Stimulated activated CD4-positive, alpha-beta T cell treated with anti-CD3 and anti-CD28 coated beads, Interleukin-1b, Interleukin-23, amount 100 ng/mL, for 24 hours (primary cell): ENCODE measurements at regions not wholly inside any gene's neighbourhood (a gene's known extent, or its start where the extent isn't known, plus 50 kb on each side); places are given as distances from the start of the nearest gene placed in this dataset.

ENCODE experiments used
- DNase-seq, 4 experiments: peaks; one replicate each; pipeline ENCODE4 v3.0.0-alpha.2; 2020; ENCODE audit warnings: low read depth in 4 of 4, low spot score in 1 of 4

- no peak for DNase-seq
Observed at GRCh38 chr1:82264802-82265201, 464.1 kb downstream of the ADGRL2 start.

GRCh38 chr1:82263396-82263795, 462.7 kb downstream of the ADGRL2 start:
- DNase-seq = no peak

- DNase-seq = no peak
Observed at GRCh38 chr1:82260666-82261065, 459.9 kb downstream of the ADGRL2 start.

- no peak for DNase-seq
Observed at GRCh38 chr1:82260051-82260450, 459.3 kb downstream of the ADGRL2 start.

- DNase-seq = no peak
Observed at GRCh38 chr1:82258887-82259286, 458.2 kb downstream of the ADGRL2 start.

- no peak for DNase-seq
Observed at GRCh38 chr1:82246050-82246449, 445.3 kb downstream of the ADGRL2 start.

- DNase-seq = no peak
Observed at GRCh38 chr1:82245345-82246014, 444.7 kb downstream of the ADGRL2 start.

- DNase-seq = no peak
Observed at GRCh38 chr1:82240571-82240970, 439.8 kb downstream of the ADGRL2 start.

GRCh38 chr1:82230667-82231066, 429.9 kb downstream of the ADGRL2 start:
- no peak for DNase-seq

GRCh38 chr1:82227306-82228095, 426.8 kb downstream of the ADGRL2 start:
- DNase-seq = no peak

- DNase-seq = no peak
Observed at GRCh38 chr1:82226186-82226505, 425.4 kb downstream of the ADGRL2 start.

- no peak for DNase-seq
Observed at GRCh38 chr1:82225421-82226185, 424.9 kb downstream of the ADGRL2 start.

- DNase-seq = no peak
Observed at GRCh38 chr1:82223091-82223490, 422.4 kb downstream of the ADGRL2 start.

- DNase-seq = no peak
Observed at GRCh38 chr1:82221721-82222120, 421.0 kb downstream of the ADGRL2 start.

- DNase-seq = no peak
Observed at GRCh38 chr1:82220754-82221153, 420.0 kb downstream of the ADGRL2 start.

GRCh38 chr1:82219841-82220240, 419.1 kb downstream of the ADGRL2 start:
- DNase-seq = no peak

- no peak for DNase-seq
Observed at GRCh38 chr1:82218846-82219245, 418.1 kb downstream of the ADGRL2 start.

- DNase-seq = no peak
Observed at GRCh38 chr1:82215853-82216175, 415.1 kb downstream of the ADGRL2 start.

GRCh38 chr1:82215056-82215852, 414.5 kb downstream of the ADGRL2 start:
- DNase-seq = no peak

GRCh38 chr1:82214606-82215005, 413.9 kb downstream of the ADGRL2 start:
- DNase-seq = no peak

GRCh38 chr1:82197606-82198005, 396.9 kb downstream of the ADGRL2 start:
- no peak for DNase-seq
